NCI-H2107 (cell line): ENCODE measurements at regions not wholly inside any gene's neighbourhood (a gene's known extent, or its start where the extent isn't known, plus 50 kb on each side); places are given as distances from the start of the nearest gene placed in this dataset.
A peak's percentile ranks its signal among the peaks of the same experiment; 100 is the strongest.

Source experiments
- DNase-seq: peaks from one replicate; lab custom pipeline; 2025; lab: John Stamatoyannopoulos, UW

- no peak for DNase-seq
These were observed 124.5 kb upstream of the CSF3R start for GRCh38 chr1:36607263-36607651.

GRCh38 chr1:36606641-36607262 lies 124.0 kb upstream of the CSF3R start:
- DNase-seq, result no peak

- DNase-seq, result no peak
These were observed 123.4 kb upstream of the CSF3R start for GRCh38 chr1:36605942-36606640.

GRCh38 chr1:36603461-36603860 lies 120.7 kb upstream of the CSF3R start:
- no peak for DNase-seq

- DNase-seq, result no peak
These were observed 119.5 kb upstream of the CSF3R start for GRCh38 chr1:36602184-36602583.

GRCh38 chr1:36599828-36600227 lies 117.1 kb upstream of the CSF3R start:
- DNase-seq, result no peak

- no peak for DNase-seq
These were observed 114.8 kb upstream of the CSF3R start for GRCh38 chr1:36597514-36597913.

DNA sequence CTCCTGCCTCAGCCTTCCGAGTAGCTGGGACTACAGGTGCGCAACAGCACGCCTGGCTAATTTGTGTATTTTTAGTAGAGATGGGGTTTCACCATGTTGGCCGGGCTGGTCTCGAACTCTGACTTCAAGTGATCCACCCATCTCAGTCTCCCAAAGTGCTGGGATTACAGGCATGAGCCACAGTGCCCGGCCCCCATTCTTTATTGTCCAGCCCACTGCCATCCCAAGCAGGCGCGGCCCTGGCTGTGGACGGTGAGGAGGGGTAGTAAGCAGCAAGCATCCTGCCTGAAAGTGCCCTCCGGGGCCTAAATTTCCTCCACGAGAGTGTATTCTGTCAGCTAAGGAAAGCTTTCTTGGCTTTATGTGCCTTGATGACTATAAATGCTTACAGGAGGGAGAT lies 113.2 kb upstream of the CSF3R start:
- no peak for DNase-seq

DNA sequence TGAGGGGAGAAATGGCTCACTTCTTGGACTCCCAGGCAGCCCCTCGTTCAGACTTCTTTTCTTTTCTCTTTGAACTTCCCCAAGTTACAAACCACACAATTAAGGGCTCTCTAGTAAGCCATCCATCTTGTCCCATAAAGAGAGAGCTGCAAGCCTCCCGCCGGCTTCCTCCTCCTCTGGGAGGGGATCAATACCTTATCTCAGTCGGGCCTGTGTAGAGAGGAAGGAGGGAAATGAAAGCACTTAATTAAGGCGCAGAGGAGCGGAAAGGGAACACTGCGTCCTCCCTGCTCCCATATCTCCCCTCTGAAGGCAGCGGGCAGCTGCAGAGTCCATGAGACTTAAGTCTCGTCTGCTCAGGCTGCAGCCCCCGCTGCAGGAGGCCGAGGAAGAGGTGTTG lies 112.6 kb upstream of the CSF3R start:
- DNase-seq, result no peak

- DNase-seq, result no peak
These were observed 111.3 kb upstream of the CSF3R start for GRCh38 chr1:36594023-36594422.

GRCh38 chr1:36591278-36591677 lies 108.6 kb upstream of the CSF3R start:
- DNase-seq, result no peak

- DNase-seq, result no peak
These were observed 108.1 kb upstream of the CSF3R start for GRCh38 chr1:36590771-36591170.

DNA sequence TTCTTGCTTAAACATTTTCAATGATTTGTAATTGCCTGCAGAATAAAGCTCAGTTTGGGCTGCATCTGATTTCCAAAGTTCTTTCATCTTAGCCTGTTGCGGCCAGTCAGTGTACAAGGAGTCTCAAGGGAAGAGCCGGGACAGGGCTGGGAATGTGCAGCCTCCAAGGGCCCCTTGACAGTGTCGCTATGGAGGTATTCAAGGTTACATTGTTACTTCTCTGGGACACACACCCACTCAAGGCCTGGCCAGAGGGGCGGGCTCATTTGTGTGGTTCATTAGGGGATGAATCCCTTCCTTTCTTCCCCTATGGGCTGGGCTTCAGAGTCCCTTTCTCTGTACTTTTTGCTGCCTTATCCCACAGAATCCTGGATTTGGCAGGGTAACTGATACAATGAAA lies 107.6 kb upstream of the CSF3R start:
- DNase-seq, result no peak

GRCh38 chr1:36588972-36589371 lies 106.3 kb upstream of the CSF3R start:
- DNase-seq, result no peak

- DNase-seq, result peak; percentile 17
These were observed 103.1 kb upstream of the CSF3R start for GRCh38 chr1:36585569-36586548.

DNA sequence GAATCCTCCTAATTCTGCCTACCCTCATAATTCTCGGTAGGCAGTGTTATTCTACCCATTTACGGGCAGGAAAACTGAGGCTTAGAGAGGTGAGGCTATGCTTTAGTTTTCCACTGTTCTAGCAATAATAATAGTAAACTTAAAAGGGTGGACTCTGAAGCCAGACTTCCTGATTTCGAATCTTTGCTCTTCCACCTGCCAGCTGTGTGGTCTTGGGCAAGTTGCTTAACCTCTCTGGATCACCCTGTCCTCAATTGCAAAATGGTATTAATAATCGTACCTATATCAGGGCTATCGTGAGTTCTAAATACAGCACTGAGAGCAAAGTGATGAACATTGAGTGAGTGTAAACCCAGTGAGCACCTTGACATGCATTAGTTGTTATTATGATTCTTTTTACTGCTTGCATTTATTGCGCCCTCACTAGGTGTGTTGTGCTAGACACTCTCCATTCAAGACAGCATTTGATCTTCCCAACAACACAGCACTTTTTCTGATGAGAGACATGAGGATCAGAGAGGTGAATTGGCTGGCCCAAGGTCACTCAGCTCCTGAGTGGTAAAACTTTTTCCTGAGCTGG lies 102.3 kb upstream of the CSF3R start:
- no peak for DNase-seq

DNA sequence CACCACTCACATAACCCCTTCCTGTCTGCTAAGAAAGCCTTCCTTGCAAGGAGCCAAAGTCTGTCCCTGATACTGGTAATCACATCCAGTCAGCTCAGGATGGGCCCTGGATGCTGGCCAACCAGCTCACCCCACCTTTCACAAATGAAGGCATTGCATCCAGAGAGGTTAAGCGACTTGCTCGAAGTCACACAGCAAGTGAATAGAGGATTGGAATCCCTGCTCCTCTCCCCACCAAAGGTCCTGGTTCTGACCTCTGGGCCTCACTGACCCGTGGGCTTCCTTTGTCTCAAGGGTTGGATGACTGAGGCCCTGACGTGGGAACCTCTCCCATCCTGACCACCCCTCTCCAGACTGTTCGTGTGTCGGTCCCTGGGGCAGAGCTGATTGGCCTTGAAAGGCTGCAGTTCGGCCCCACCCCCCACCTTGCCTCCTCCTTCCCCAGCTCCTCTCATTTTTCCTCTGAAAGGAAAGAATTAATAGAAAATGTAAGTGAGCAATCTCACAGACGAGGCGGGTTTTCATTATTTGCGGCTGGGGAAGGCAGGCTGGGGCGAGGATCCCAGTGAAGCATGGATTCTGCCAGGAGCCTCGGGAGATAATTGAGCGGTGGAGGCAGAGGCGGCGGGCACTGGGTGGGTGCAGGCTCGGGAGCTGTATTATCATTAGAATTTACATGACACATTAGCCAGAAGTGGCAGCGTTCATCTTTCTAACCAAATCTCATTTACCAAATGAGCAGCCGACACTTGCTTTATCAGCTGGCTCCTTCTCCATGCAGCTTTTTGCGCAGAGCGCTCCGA lies 101.5 kb upstream of the CSF3R start:
- DNase-seq, result no peak

DNA sequence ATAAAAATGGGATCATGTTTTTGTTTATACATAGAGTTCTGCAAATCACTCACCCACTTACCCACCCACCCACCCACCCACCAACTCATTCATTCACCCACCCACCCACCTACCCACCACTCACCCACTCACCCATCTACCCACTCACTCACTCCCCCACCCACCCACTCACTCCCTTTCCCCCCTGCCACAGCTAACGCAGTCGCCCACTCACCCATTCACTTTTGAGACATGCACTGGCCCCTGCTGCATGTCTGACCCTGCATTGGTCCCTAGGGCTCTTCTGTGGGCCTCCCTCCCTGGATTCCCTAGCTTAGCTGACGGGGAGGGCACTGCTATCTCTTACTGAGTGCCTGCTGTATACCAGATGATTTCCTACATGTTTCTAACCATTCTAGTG lies 100.4 kb upstream of the CSF3R start:
- DNase-seq, result no peak

- no peak for DNase-seq
These were observed 99.5 kb upstream of the CSF3R start for GRCh38 chr1:36582066-36582755.

DNA sequence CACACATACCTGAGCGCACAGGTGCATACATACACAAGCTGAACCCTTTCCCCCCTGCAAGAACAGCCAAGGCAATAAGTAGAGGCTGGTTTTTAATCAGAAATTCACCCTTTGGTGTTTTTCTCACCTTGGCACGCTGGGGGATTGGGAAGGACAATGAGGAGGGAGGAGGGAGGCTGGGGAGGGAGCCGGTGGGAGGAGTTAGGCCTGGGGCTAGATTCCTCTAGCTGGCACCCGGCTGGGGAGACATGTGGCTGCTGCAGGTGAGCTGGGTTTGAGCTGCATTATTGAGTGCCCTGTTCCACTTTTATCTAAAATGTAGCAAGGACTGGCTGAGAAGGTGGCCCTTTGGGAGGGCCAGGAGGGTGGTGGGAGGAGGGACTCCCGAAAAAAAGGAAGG lies 97.8 kb upstream of the CSF3R start:
- DNase-seq, result no peak

DNA sequence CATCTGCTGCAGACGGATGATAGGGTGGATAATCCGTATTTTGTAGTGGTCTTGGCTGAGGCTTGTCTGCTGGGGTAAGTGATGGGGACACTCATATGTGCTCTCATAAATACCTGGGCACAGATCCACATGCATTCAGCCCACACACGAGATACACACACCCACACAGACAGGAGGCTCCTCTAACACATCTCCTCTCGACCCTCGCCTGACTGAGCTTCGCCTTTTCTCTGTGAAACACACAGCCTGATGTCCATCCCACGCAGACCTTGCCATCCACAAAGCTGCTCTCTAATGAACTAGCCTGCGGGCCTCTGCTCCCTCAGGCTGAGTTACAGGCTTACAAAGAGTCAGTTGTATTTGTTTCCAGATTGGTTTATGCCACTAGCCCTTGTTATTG lies 96.3 kb upstream of the CSF3R start:
- no peak for DNase-seq
